22Rv1 (cell line): ENCODE measurements at regions not wholly inside any gene's neighbourhood (a gene's known extent, or its start where the extent isn't known, plus 50 kb on each side); places are given as distances from the start of the nearest gene placed in this dataset.

Experiments used
- H3K27ac ChIP-seq: fragments of 450-650 bp; 2 replicates; pipeline ENCODE4 v1.5.1; 2017
- ZFX ChIP-seq: fragments of 450-650 bp; IDR thresholded peaks from 2 replicates; pipeline ENCODE4 v1.6.1; 2017; ENCODE audit warnings: antibody characterized with exemption, borderline replicate concordance
- TF ChIP-seq, protein P1 (sequence below): fragments of 450-650 bp; IDR thresholded peaks from 2 replicates; pipeline ENCODE4 v1.5.1; 2017; ENCODE audit warnings: mild to moderate bottlenecking

DNA sequence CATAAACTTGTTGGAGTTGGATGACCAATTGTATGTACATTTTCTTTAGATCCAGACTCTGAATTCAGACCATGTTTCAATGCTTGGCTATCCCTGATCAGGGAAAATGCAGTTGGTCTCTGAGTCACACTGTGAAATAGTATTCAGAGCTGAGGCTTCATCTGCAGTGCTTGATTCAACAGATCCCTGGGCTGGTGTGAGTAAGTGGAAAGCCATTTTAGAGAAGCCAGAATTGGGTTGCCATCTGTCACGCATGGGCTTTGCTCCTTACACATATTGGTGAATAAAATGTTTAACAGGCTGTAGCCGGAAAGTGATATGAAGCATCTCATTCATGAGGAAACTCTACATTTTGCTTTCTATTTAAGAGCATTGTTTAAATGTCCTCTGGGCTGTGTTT is 50.0 kb upstream of the ACYP2 start:
- TF ChIP-seq, protein P1, sequence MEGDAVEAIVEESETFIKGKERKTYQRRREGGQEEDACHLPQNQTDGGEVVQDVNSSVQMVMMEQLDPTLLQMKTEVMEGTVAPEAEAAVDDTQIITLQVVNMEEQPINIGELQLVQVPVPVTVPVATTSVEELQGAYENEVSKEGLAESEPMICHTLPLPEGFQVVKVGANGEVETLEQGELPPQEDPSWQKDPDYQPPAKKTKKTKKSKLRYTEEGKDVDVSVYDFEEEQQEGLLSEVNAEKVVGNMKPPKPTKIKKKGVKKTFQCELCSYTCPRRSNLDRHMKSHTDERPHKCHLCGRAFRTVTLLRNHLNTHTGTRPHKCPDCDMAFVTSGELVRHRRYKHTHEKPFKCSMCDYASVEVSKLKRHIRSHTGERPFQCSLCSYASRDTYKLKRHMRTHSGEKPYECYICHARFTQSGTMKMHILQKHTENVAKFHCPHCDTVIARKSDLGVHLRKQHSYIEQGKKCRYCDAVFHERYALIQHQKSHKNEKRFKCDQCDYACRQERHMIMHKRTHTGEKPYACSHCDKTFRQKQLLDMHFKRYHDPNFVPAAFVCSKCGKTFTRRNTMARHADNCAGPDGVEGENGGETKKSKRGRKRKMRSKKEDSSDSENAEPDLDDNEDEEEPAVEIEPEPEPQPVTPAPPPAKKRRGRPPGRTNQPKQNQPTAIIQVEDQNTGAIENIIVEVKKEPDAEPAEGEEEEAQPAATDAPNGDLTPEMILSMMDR: no peak
- no peak for TF ChIP-seq ZFX
- no peak overlapping the region for H3K27ac ChIP-seq

DNA sequence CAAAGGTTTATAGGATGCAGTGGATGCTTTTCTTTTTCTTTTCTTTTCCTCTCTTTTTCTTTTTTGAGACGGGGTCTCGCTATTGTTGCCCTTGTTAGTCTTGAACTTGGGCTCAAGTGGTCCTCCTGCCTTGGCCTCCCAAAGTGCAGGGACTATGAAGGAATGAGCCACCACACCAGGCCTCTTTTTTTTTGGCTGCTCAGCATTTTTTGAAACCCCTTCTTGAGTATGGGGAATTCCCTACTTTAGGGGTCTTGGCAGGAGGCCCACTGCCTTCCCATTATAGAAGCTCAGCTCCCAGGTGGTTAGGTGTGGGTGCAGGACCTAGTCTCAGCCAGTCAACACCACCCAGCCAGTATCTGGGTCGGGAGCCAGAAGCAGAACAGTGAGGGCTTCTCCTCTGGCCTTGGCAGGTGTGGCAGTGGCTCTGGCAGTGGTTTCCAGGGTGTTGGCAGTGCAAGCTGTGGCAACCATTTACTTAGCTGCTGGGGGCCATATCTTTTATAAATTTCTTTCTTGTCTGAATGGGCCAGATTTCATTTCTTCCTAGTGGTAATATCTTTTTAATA is 51.4 kb upstream of the ACYP2 start:
- TF ChIP-seq ZFX: no peak
- TF ChIP-seq, protein P1: no peak

DNA sequence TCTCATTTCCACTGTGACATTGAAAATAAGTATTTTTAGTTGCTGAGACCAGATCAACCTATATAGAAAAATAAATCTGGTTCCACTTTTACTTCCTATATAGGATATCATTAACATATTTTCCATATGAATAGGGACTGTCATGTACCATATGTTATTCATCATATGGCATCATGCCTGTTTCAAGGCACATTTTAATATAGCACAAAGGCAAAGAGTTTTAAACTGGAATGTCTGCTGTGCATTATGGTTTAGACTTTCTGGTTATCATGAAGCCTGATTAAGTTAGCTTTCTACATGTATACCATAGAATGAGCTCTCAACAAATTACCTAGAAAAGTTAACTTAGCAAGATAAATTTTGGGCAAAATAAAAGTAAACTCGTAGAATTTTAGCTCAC is 53.0 kb upstream of the ACYP2 start:
- no peak overlapping the region for H3K27ac ChIP-seq
- TF ChIP-seq ZFX: no peak
- TF ChIP-seq, protein P1: no peak

More for the DNA sequence above, 51.4 kb upstream of the ACYP2 start:
- no peak overlapping the region for H3K27ac ChIP-seq

DNA sequence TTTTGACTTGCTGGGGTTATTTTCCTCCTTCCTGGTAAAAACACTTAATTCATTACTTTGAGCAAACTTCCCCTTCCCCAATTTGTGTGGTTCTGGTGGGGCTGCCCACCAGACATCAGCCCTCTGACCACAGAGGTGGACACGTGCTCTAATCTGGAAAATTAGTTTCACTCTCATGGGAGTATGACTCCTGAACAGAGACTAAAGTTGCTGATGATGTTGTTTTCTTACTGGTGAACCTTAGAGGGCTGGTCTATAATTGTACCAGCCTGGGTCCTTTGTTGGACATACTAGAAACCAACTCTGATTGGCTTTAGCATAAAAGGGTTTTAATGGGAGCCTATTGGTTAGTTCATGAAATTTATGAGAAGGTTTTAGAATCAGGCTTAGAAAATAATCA is 54.1 kb upstream of the ACYP2 start:
- H3K27ac ChIP-seq: no peak overlapping the region
- TF ChIP-seq, protein P1: no peak
- TF ChIP-seq ZFX: no peak

DNA sequence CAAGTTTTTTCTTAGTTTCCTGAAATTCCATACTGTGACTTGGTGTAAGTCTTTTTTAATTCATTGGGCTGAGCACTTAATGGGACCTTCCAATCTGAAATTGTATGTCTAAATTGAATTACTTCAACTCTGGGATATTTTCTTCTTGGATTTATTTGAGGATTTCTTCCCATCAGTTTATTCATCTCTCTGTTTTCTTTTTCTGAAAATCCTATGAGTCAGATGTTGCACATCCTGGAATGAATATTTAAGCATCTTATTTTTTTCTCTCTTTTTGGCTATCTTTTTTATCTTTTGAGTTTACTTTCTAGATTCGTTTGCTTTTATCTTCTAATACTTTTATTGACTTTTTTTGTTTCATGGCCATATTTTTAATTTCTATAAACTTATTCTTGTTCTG is 55.4 kb upstream of the ACYP2 start:
- TF ChIP-seq ZFX: no peak
- TF ChIP-seq, protein P1: no peak
- no peak overlapping the region for H3K27ac ChIP-seq

DNA sequence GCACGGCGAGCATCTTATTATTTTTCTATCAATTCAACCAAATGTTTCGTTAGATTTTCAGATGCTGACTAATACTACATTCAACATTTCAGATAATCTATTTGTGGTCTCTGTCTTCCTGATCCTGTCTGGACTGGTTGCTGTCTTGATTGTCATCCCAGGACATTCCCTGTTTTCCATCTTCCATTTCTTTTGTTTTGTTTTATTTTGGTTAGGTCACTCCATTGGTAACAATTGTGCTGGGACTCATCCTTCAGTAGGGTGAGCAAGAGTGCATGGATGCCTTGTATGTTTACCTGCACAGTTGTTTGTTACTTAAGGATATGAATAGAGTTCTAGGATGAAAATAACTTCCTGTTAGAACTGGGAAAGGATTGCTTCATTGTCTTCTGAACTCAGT is 55.9 kb upstream of the ACYP2 start:
- TF ChIP-seq, protein P1: no peak
- TF ChIP-seq ZFX: no peak

DNA sequence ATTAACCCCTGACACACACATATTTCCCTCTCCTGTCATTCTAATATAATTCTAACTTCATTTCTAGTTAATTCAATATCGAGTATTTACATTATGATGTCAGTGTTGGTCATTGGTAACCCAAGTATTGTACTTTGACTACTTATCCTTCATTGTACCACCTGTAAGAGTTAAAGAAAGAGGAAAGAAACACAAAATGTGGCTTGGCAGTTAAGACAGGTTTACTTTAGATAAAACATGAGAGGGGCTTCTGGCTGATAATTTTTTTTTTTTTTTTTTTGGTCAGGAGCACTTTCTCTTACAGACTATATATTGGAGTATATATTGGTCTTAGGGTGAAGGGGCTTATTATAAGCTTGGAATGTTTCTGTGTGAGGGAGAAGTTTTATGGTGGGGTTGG is 57.0 kb upstream of the ACYP2 start:
- no peak overlapping the region for H3K27ac ChIP-seq
- TF ChIP-seq, protein P1: no peak
- TF ChIP-seq ZFX: no peak

More for the DNA sequence above, 55.9 kb upstream of the ACYP2 start:
- no peak overlapping the region for H3K27ac ChIP-seq
